PC-9 (cell line): ENCODE measurements at regions not wholly inside any gene's neighbourhood (a gene's known extent, or its start where the extent isn't known, plus 50 kb on each side); places are given as distances from the start of the nearest gene placed in this dataset.

Experiments used
- BruUV-seq: library from RNA; stranded (reverse); fragments of 400-500 nt; replicated peaks from 2 replicates; lab custom pipeline; 2021; lab: Mats Ljungman, UMichigan
- CTCF ChIA-PET: fragments of 300-600 bp; sonication (Branson Sonifier 250); formaldehyde crosslinking; loops from one replicate; lab custom pipeline; 2022; ENCODE audit warnings: antibody characterized with exemption; lab: Charles Lee
- POLR2A ChIA-PET: fragments of 300-600 bp; sonication (Branson Sonifier 250); formaldehyde crosslinking; loops from one replicate; lab custom pipeline; 2022; ENCODE audit warnings: antibody characterized with exemption; ENCODE audit not compliant: unreplicated experiment; lab: Charles Lee
- DNase-seq, 2 experiments: peaks; one replicate each; pipeline versions ENCODE4 v3.0.0 to v3.0.0-alpha.2; 2015 to 2022; ENCODE audit warnings: mixed read lengths in 1 of 2
- H2AFZ ChIP-seq: fragments of 200-600 bp; sonication (generic); 2 replicates; pipeline ENCODE4 v1.8.1; 2017; ENCODE audit warnings: antibody characterized with exemption
- H3F3A ChIP-seq: fragments of 200-600 bp; sonication (generic); 2 replicates; pipeline ENCODE4 v1.8.1; 2017; ENCODE audit warnings: antibody characterized with exemption, mild to moderate bottlenecking, low read depth; ENCODE audit not compliant: insufficient read depth
- H3K27ac ChIP-seq: fragments of 200-600 bp; sonication (generic); 2 replicates; pipeline ENCODE4 v1.6.1; 2016; ENCODE audit warnings: mixed run types
- H3K27me3 ChIP-seq: fragments of 200-600 bp; sonication (generic); 2 replicates; pipeline ENCODE4 v1.6.1; 2016; ENCODE audit warnings: low read depth, mixed run types; ENCODE audit not compliant: insufficient read depth
- H3K36me3 ChIP-seq: fragments of 200-600 bp; sonication (generic); 2 replicates; pipeline ENCODE4 v1.6.1; 2016; ENCODE audit warnings: low read depth, mixed run types
- H3K4me1 ChIP-seq: fragments of 200-600 bp; sonication (generic); replicated peaks from 2 replicates; pipeline ENCODE4 v1.6.1; 2016; ENCODE audit warnings: mixed run types; ENCODE audit not compliant: insufficient read depth
- H3K4me2 ChIP-seq: fragments of 200-600 bp; sonication (generic); 2 replicates; pipeline ENCODE4 v1.6.1; 2017; ENCODE audit warnings: mixed run types
- H3K4me3 ChIP-seq: fragments of 200-600 bp; sonication (generic); 2 replicates; pipeline ENCODE4 v1.6.1; 2016; ENCODE audit warnings: mixed run types
- H3K79me2 ChIP-seq: fragments of 200-600 bp; sonication (generic); 2 replicates; pipeline ENCODE4 v1.6.1; 2017; ENCODE audit warnings: low read depth, mixed run types
- H3K9me2 ChIP-seq: fragments of 200-600 bp; sonication (generic); 2 replicates; pipeline ENCODE4 v1.8.1; 2017; ENCODE audit warnings: mild to moderate bottlenecking; ENCODE audit not compliant: insufficient read depth
- H3K9me3 ChIP-seq: fragments of 200-600 bp; sonication (generic); 2 replicates; pipeline ENCODE4 v1.8.1; 2016; ENCODE audit warnings: low read depth; ENCODE audit not compliant: insufficient read depth
- H4K20me1 ChIP-seq: fragments of 200-600 bp; sonication (generic); 2 replicates; pipeline ENCODE4 v1.8.1; 2017; ENCODE audit not compliant: insufficient read depth
- EZH2 ChIP-seq: fragments of 200-600 bp; sonication (generic); IDR thresholded peaks from 2 replicates; pipeline ENCODE4 v1.8.0; 2017; ENCODE audit warnings: antibody characterized with exemption, low read depth
- intact Hi-C: fragments of 100-400 bp; cut with micrococcal nuclease; formaldehyde crosslinking; loops from one replicate; pipeline ENCODE4 v1.10.0; 2022; ENCODE audit not compliant: unreplicated experiment
- TF ChIP-seq, protein P1 (sequence below): fragments of 200-600 bp; sonication (generic); conservative IDR thresholded peaks from 2 replicates; pipeline ENCODE4 v1.6.1; 2017; ENCODE audit warnings: mixed run types, antibody characterized with exemption, mild to moderate bottlenecking, moderate library complexity

DNA sequence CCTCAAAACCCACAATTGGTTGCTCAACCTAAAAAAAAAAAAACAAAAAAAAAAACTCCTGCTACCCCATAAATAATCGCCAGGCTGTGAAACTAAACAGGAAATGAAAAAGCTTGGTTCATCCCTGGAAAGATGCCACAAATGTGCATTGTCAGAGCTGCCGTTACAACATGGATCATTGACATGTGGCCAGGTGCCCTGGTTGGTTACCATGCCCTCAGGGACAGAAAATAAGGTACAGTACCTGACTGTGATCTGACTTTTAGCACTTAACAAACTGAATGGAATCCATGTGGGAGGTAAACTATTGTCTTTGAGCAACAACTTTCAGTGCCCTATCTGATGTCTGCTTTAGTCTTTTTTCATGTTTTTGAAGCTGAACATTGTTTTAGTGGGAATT is 118.0 kb upstream of the RPL34 start:
- H3K4me3 ChIP-seq = no peak overlapping the region
- POLR2A ChIA-PET = no interaction called here

GRCh38 chr4:108498925-108499324 is 121.5 kb upstream of the RPL34 start:
- no TSS peak for BruUV-seq

More for the DNA sequence above, 118.0 kb upstream of the RPL34 start:
- H3K4me1 ChIP-seq = no peaks in the 10 kb centered on the region
- no peaks in the 10 kb centered on the region for H3K9me2 ChIP-seq
- CTCF ChIA-PET = no interaction called here
- H3F3A ChIP-seq = no peaks in the 10 kb centered on the region
- no peak overlapping the region for H3K4me2 ChIP-seq
- no peaks in the 10 kb centered on the region for H3K36me3 ChIP-seq
- DNase-seq = no peak
- no peaks in the 10 kb centered on the region for H4K20me1 ChIP-seq
- no peaks in the 10 kb centered on the region for H3K79me2 ChIP-seq
- no peaks in the 10 kb centered on the region for H3K9me3 ChIP-seq
- H2AFZ ChIP-seq = no peak overlapping the region
- intact Hi-C loops = no loop called here
- H3K27me3 ChIP-seq = no peaks in the 10 kb centered on the region
- TF ChIP-seq, protein P1, sequence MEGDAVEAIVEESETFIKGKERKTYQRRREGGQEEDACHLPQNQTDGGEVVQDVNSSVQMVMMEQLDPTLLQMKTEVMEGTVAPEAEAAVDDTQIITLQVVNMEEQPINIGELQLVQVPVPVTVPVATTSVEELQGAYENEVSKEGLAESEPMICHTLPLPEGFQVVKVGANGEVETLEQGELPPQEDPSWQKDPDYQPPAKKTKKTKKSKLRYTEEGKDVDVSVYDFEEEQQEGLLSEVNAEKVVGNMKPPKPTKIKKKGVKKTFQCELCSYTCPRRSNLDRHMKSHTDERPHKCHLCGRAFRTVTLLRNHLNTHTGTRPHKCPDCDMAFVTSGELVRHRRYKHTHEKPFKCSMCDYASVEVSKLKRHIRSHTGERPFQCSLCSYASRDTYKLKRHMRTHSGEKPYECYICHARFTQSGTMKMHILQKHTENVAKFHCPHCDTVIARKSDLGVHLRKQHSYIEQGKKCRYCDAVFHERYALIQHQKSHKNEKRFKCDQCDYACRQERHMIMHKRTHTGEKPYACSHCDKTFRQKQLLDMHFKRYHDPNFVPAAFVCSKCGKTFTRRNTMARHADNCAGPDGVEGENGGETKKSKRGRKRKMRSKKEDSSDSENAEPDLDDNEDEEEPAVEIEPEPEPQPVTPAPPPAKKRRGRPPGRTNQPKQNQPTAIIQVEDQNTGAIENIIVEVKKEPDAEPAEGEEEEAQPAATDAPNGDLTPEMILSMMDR = no peak
- no peak for TF ChIP-seq EZH2
- no peak overlapping the region for H3K27ac ChIP-seq
- no TSS peak for BruUV-seq

DNA sequence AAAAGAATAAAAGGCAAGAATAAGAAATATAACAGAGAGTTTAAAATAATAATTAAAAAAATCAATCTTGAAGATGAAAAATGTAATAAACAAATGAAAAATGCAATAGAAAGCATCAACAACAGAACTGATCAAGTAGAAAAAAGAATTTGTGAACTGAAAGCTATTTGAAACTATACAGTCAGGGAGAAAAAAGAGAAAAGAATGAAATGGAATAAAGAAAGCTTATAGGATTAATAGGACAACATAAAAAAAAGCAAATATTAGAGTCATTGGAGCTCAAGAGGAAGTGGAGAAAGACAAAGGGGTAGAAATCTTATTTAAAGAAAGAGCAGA is 126.8 kb upstream of the RPL34 start:
- Histone ChIP-seq H2AFZ (no peak overlapping the region), H3K4me3 (no peak overlapping the region), H3K9me3 (no peaks in the 10 kb centered on the region), H3K4me1 (no peaks in the 10 kb centered on the region), H3K9me2 (no peaks in the 10 kb centered on the region), H3K27me3 (no peaks in the 10 kb centered on the region), H3K79me2 (no peaks in the 10 kb centered on the region), H3K36me3 (no peaks in the 10 kb centered on the region), H3F3A (no peaks in the 10 kb centered on the region), H3K27ac (no peak overlapping the region), H3K4me2 (no peak overlapping the region), H4K20me1 (no peaks in the 10 kb centered on the region)
- no peak for DNase-seq
- no peak for TF ChIP-seq EZH2
- TF ChIP-seq, protein P1 = no peak
- no TSS peak for BruUV-seq
- intact Hi-C loops = no loop called here
- POLR2A ChIA-PET = no interaction called here
- CTCF ChIA-PET = no interaction called here

More at GRCh38 chr4:108498925-108499324, 121.5 kb upstream of the RPL34 start:
- Histone ChIP-seq H3K4me2 (no peak overlapping the region), H3K9me2 (no peaks in the 10 kb centered on the region), H3K27me3 (no peaks in the 10 kb centered on the region), H3K27ac (no peak overlapping the region), H3K4me1 (no peaks in the 10 kb centered on the region), H2AFZ (no peak overlapping the region), H3F3A (no peaks in the 10 kb centered on the region), H3K9me3 (no peaks in the 10 kb centered on the region), H3K79me2 (no peaks in the 10 kb centered on the region), H3K36me3 (no peaks in the 10 kb centered on the region), H4K20me1 (no peaks in the 10 kb centered on the region), H3K4me3 (no peak overlapping the region)
- POLR2A ChIA-PET = no interaction called here
- CTCF ChIA-PET = no interaction called here
- DNase-seq = no peak
- TF ChIP-seq, protein P1 = no peak
- TF ChIP-seq EZH2 = no peak
- intact Hi-C loops = no loop called here
